ENCODE measurements at regions not wholly inside any gene's neighbourhood (a gene's known extent, or its start where the extent isn't known, plus 50 kb on each side); places are given as distances from the start of the nearest gene placed in this dataset.

GRCh38 chr16:55250701-55251100 lies 73.3 kb upstream of the IRX6 start:
- no peak for TF ChIP-seq CTCF (IDR thresholded peaks at IDR 0.05)
- no peak for TF ChIP-seq POLR2A (IDR thresholded peaks at IDR 0.05)
- no peak for TF ChIP-seq EP300 (IDR thresholded peaks at IDR 0.05)

Data from tibial nerve (tissue), 4 donors.